GM12878 (cell line): ENCODE measurements at regions not wholly inside any gene's neighbourhood (a gene's known extent, or its start where the extent isn't known, plus 50 kb on each side); places are given as distances from the start of the nearest gene placed in this dataset.

ENCODE experiments used
- ATAC-seq: fragments of 200-7000 bp; cut with Tn5 transposase; 3 replicates; pipeline ENCODE4 v1.9.1; 2020; ENCODE audit warnings: mild to moderate bottlenecking, moderate library complexity
- BruUV-seq: library from RNA; stranded (reverse); fragments of 400-500 nt; replicated peaks from 2 replicates; lab custom pipeline; 2021; lab: Mats Ljungman, UMichigan
- CTCF ChIA-PET: fragments of 300-600 bp; sonication (Branson Sonifier 250); formaldehyde crosslinking; extraction: SDS; loops from one replicate; lab custom pipeline; 2021; ENCODE audit warnings: inconsistent platforms; lab: Yijun Ruan, JAX
- POLR2A ChIA-PET: fragments of 350-600 bp; formaldehyde crosslinking; extraction: SDS; loops from one replicate; lab custom pipeline; 2021; ENCODE audit warnings: inconsistent platforms; lab: Charles Lee
- RAD21 ChIA-PET: fragments of 300-600 bp; sonication (Branson Sonifier 250); formaldehyde crosslinking; loops from one replicate; lab custom pipeline; 2023; ENCODE audit warnings: antibody characterized with exemption; ENCODE audit not compliant: unreplicated experiment; lab: Charles Lee
- SMC1A ChIA-PET: fragments of 300-600 bp; sonication (Branson Sonifier 250); formaldehyde crosslinking; loops from one replicate; lab custom pipeline; 2023; ENCODE audit not compliant: unreplicated experiment, uncharacterized antibody; lab: Charles Lee
- DNase-seq: peaks from one replicate; pipeline ENCODE4 v3.0.0-alpha.2; 2011; ENCODE audit warnings: low read depth, low spot score
- FAIRE-seq: peaks from 3 replicates; lab custom pipeline; 2011; peaks lifted over from hg19 to GRCh38; lab: Jason Lieb, UNC
- H2AFZ ChIP-seq: 2 replicates; pipeline ENCODE4 v1.6.0; 2011; ENCODE audit warnings: low read depth, low read length, control low read depth; ENCODE audit not compliant: control insufficient read depth
- H3K27ac ChIP-seq: 2 replicates; pipeline ENCODE4 v1.5.1; 2011; ENCODE audit warnings: control low read depth; ENCODE audit not compliant: control insufficient read depth, insufficient read depth
- H3K27me3 ChIP-seq, 2 experiments: replicated peaks in 1 of 2; 2 replicates each; pipeline versions ENCODE4 v1.6.0 to v1.6.1; 2011; ENCODE audit warnings: low read length in 1 of 2; ENCODE audit not compliant: control insufficient read depth in 2 of 2, insufficient read depth in 2 of 2
- H3K36me3 ChIP-seq, 2 experiments: 2 replicates each; pipeline ENCODE4 v1.5.1; 2011; ENCODE audit warnings: low read length in 1 of 2; ENCODE audit not compliant: control insufficient read depth in 2 of 2, insufficient read depth in 2 of 2
- H3K4me1 ChIP-seq: 2 replicates; pipeline ENCODE4 v1.6.1; 2011; ENCODE audit warnings: mild to moderate bottlenecking, low read length, moderate library complexity, mixed read lengths; ENCODE audit not compliant: control insufficient read depth, insufficient read depth
- H3K4me2 ChIP-seq: 2 replicates; pipeline ENCODE4 v1.6.0; 2011; ENCODE audit warnings: control low read depth; ENCODE audit not compliant: control insufficient read depth, insufficient read depth
- H3K4me3 ChIP-seq: fragments of 200-600 bp; sonication (generic); 2 replicates; pipeline ENCODE4 v1.5.1; 2016
- H3K79me2 ChIP-seq: 2 replicates; pipeline ENCODE4 v1.6.0; 2011; ENCODE audit warnings: low read length; ENCODE audit not compliant: control insufficient read depth, insufficient read depth
- H3K9ac ChIP-seq: 2 replicates; pipeline ENCODE4 v1.8.0; 2011; ENCODE audit warnings: low read length, control low read depth, mixed read lengths; ENCODE audit not compliant: control insufficient read depth, insufficient read depth
- H3K9me3 ChIP-seq: replicated peaks from 3 replicates; pipeline ENCODE4 v1.5.1; 2011; ENCODE audit warnings: mild to moderate bottlenecking, low read length; ENCODE audit not compliant: control insufficient read depth, insufficient read depth
- H4K20me1 ChIP-seq: 2 replicates; pipeline ENCODE4 v1.6.0; 2011; ENCODE audit not compliant: control insufficient read depth, insufficient read depth
- ATF7 ChIP-seq: fragments of 450-650 bp; IDR thresholded peaks from 2 replicates; pipeline ENCODE4 v1.6.1; 2016; ENCODE audit warnings: low read depth, mild to moderate bottlenecking
- BCL3 ChIP-seq: IDR thresholded peaks from 2 replicates; pipeline ENCODE4 v1.6.1; 2011; ENCODE audit warnings: borderline replicate concordance, low read depth, mild to moderate bottlenecking, moderate library complexity, low read length; ENCODE audit not compliant: insufficient read depth, poor library complexity, severe bottlenecking
- BMI1 ChIP-seq: fragments of 450-650 bp; IDR thresholded peaks from 2 replicates; pipeline ENCODE4 v1.6.1; 2016; ENCODE audit warnings: mild to moderate bottlenecking, moderate library complexity, borderline replicate concordance
- CUX1 ChIP-seq: IDR thresholded peaks from 2 replicates; pipeline ENCODE4 v1.6.1; 2012; ENCODE audit warnings: improper control_type of control experiment, low read depth, low read length; ENCODE audit not compliant: insufficient replicate concordance
- KLF5 ChIP-seq: fragments of 450-650 bp; IDR thresholded peaks from 2 replicates; pipeline ENCODE4 v1.6.1; 2014; ENCODE audit warnings: mild to moderate bottlenecking; ENCODE audit not compliant: partially characterized antibody
- MLLT1 ChIP-seq: fragments of 450-650 bp; IDR thresholded peaks from 2 replicates; pipeline ENCODE4 v1.6.1; 2016; ENCODE audit warnings: mild to moderate bottlenecking
- NFIC ChIP-seq: IDR thresholded peaks from 2 replicates; pipeline ENCODE4 v1.6.1; 2012; ENCODE audit warnings: low read depth, mild to moderate bottlenecking, inconsistent platforms, low read length, moderate library complexity
- NR2C1 ChIP-seq: fragments of 450-650 bp; IDR thresholded peaks from 2 replicates; pipeline ENCODE4 v1.6.1; 2017; ENCODE audit warnings: antibody characterized with exemption, mild to moderate bottlenecking, moderate library complexity
- NR2C2 ChIP-seq: IDR thresholded peaks from 2 replicates; pipeline ENCODE4 v1.6.1; 2011; ENCODE audit warnings: borderline replicate concordance, low read depth; ENCODE audit not compliant: control insufficient read depth, insufficient read length
- NR2F1 ChIP-seq: fragments of 450-650 bp; conservative IDR thresholded peaks from 2 replicates; pipeline ENCODE4 v1.6.1; 2017; ENCODE audit warnings: mild to moderate bottlenecking
- PAX5 ChIP-seq: IDR thresholded peaks from 2 replicates; pipeline ENCODE4 v1.6.1; 2011; ENCODE audit warnings: low read depth, low read length, borderline replicate concordance
- PAX8 ChIP-seq: fragments of 450-650 bp; IDR thresholded peaks from 2 replicates; pipeline ENCODE4 v1.6.1; 2017; ENCODE audit warnings: mild to moderate bottlenecking, moderate library complexity
- POLR2AphosphoS2 ChIP-seq: IDR thresholded peaks from 2 replicates; pipeline ENCODE4 v1.6.1; 2011; ENCODE audit warnings: low read depth, mild to moderate bottlenecking, low read length, improper control_type of control experiment, moderate library complexity
- RELA ChIP-seq: fragments of 450-650 bp; IDR thresholded peaks from 2 replicates; pipeline ENCODE4 v1.8.0; 2014; ENCODE audit warnings: borderline replicate concordance; ENCODE audit not compliant: partially characterized antibody
- TAF1 ChIP-seq: IDR thresholded peaks from 2 replicates; pipeline ENCODE4 v1.6.1; 2011; ENCODE audit warnings: mild to moderate bottlenecking, low read depth, low read length, borderline replicate concordance
- TBL1XR1 ChIP-seq: IDR thresholded peaks from 2 replicates; pipeline ENCODE4 v1.6.1; 2012; ENCODE audit warnings: low read depth, low read length, improper control_type of control experiment
- WGBS: methylation state at CpG from one replicate; pipeline ENCODE4 v1.1.6; 2016; ENCODE audit warnings: low lambda C conversion rate; ENCODE audit not compliant: insufficient replicate concordance, insufficient coverage; ENCODE audit errors: missing lambda C conversion rate; 5-methylcytosine and 5-hydroxymethylcytosine counted together
- in situ Hi-C: fragments of 300-500 bp; cut with MboI; formaldehyde crosslinking; loops from 9 replicates; pipeline ENCODE4 v1.14.3; 2018; ENCODE audit warnings: mixed read lengths
- intact Hi-C: fragments of 100-400 bp; cut with micrococcal nuclease; formaldehyde crosslinking; loops from one replicate; pipeline ENCODE4 v1.14.2; 2022; ENCODE audit not compliant: unreplicated experiment

- no peak for TF ChIP-seq CUX1
- TF ChIP-seq, all 136 proteins: peak for 0
Observed at GRCh38 chr2:128438091-128438490, 119.4 kb upstream of the HS6ST1 start (continued).

GRCh38 chr2:128438586-128438985 lies 119.9 kb upstream of the HS6ST1 start:
- DNase-seq (no peak), ATAC-seq (no peak), FAIRE-seq (no peak)
- ChIA-PET CTCF (no interaction called here), RAD21 (no interaction called here), POLR2A (no interaction called here), SMC1A (no interaction called here)
- no peaks in the 10 kb centered on the region for H4K20me1 ChIP-seq
- no peaks in the 10 kb centered on the region for H3K36me3 ChIP-seq
- no peak overlapping the region for H3K4me2 ChIP-seq
- BruUV-seq = no TSS peak
- in situ Hi-C loops = no loop called here
- no peak overlapping the region for H3K4me3 ChIP-seq
- 12% methylated on average over 14 of the region's 14 CpGs for WGBS
- no peaks in the 10 kb centered on the region for H3K4me1 ChIP-seq
- H2AFZ ChIP-seq = no peak overlapping the region
- H3K9me3 ChIP-seq = no peaks in the 10 kb centered on the region
- H3K9ac ChIP-seq = no peak overlapping the region
- intact Hi-C loops = no loop called here
- no peaks in the 10 kb centered on the region for H3K27me3 ChIP-seq
- H3K79me2 ChIP-seq = no peaks in the 10 kb centered on the region
- H3K27ac ChIP-seq = no peak overlapping the region
- no peak for TF ChIP-seq PAX5
- no peak for TF ChIP-seq POLR2AphosphoS2
- TF ChIP-seq TBL1XR1 = no peak
- TF ChIP-seq TAF1 = no peak
- no peak for TF ChIP-seq MLLT1
- no peak for TF ChIP-seq PAX8
- TF ChIP-seq BMI1 = no peak
- TF ChIP-seq NR2C1 = no peak
- TF ChIP-seq NR2F1 = no peak
- no peak for TF ChIP-seq KLF5
- TF ChIP-seq NFIC = no peak
- TF ChIP-seq RELA = no peak
- TF ChIP-seq BCL3 = no peak
- TF ChIP-seq NR2C2 = no peak
- no peak for TF ChIP-seq ATF7
